Stomach (tissue), 8 donors: ENCODE measurements at regions not wholly inside any gene's neighbourhood (a gene's known extent, or its start where the extent isn't known, plus 50 kb on each side); places are given as distances from the start of the nearest gene placed in this dataset.

Experiments used
- DNase-seq, 2 donors: peaks; one replicate each; pipeline versions ENCODE4 v3.0.0 to v3.0.0-alpha.2; 2013 to 2019
- H3K27ac ChIP-seq, 5 donors: fragments of 200-600 bp in 4 of 5; sonication (generic) in 4 of 5; one replicate each; pipeline ENCODE4 v1.5.1; 2013 to 2019; ENCODE audit warnings: mild to moderate bottlenecking in 1 of 5, moderate library complexity in 1 of 5
- H3K27me3 ChIP-seq, 3 donors: fragments of 200-600 bp; sonication (generic); one replicate each; pipeline ENCODE4 v1.5.1; 2017 to 2019; ENCODE audit warnings: mixed run types in 1 of 3
- H3K36me3 ChIP-seq, 4 donors: fragments of 200-600 bp; sonication (generic); 1 replicate in 3 of 4; 2 replicates in 1 of 4; pipeline ENCODE4 v1.5.1; 2016 to 2019
- H3K4me1 ChIP-seq, 4 donors: fragments of 200-600 bp; sonication (generic); one replicate each; pipeline ENCODE4 v1.5.1; 2016 to 2019
- H3K4me3 ChIP-seq, 4 donors: fragments of 200-600 bp; sonication (generic) in 3 of 4; one replicate each; pipeline ENCODE4 v1.5.1; 2016 to 2019; ENCODE audit warnings: mild to moderate bottlenecking in 1 of 4
- H3K9me3 ChIP-seq, 4 donors: fragments of 200-600 bp; sonication (generic); one replicate each; pipeline ENCODE4 v1.5.1; 2016 to 2019
- EP300 ChIP-seq: sonication (generic); formaldehyde crosslinking; IDR thresholded peaks from one replicate; pipeline ENCODE4 v1.6.1; 2017; ENCODE audit warnings: antibody characterized with exemption
- POLR2A ChIP-seq, 4 donors: fragments of 450-650 bp; IDR thresholded peaks; one replicate each; pipeline ENCODE4 v1.6.1; 2016; ENCODE audit warnings: antibody characterized with exemption in 4 of 4, control low read depth in 2 of 4, mild to moderate bottlenecking in 1 of 4, moderate library complexity in 1 of 4
- POLR2AphosphoS5 ChIP-seq, 3 donors: sonication (generic); formaldehyde crosslinking; IDR thresholded peaks; one replicate each; pipeline ENCODE4 v1.6.1; 2016; ENCODE audit warnings: antibody characterized with exemption in 3 of 3
- WGBS, 5 donors: extraction: QIAGEN DNeasy Blood & Tissue Kit in 3 of 5; methylation state at CpG; one replicate each; pipeline versions ENCODE4 v1.1.5 to v1.1.7; 2013 to 2018; 5-methylcytosine and 5-hydroxymethylcytosine counted together
- intact Hi-C: fragments of 100-400 bp; cut with DNase I; formaldehyde crosslinking; loops from one replicate; pipeline ENCODE4 v1.15.1; 2023; ENCODE audit warnings: low total_unique reads
- TF ChIP-seq, protein P1 (sequence below), 7 experiments: fragments of 450-650 bp in 4 of 7; fragments of 200-600 bp in 3 of 7; sonication (generic) in 3 of 7; IDR thresholded peaks; one replicate each; pipeline ENCODE4 v1.5.1; 2016 to 2019; ENCODE audit warnings: antibody characterized with exemption in 7 of 7, control low read depth in 2 of 7, mild to moderate bottlenecking in 1 of 7
- donor health status: healthy with polysubstance abuse.
- donor health status: Bipolar disorder and iron deficiency.
- donor health status: healthy.

DNA sequence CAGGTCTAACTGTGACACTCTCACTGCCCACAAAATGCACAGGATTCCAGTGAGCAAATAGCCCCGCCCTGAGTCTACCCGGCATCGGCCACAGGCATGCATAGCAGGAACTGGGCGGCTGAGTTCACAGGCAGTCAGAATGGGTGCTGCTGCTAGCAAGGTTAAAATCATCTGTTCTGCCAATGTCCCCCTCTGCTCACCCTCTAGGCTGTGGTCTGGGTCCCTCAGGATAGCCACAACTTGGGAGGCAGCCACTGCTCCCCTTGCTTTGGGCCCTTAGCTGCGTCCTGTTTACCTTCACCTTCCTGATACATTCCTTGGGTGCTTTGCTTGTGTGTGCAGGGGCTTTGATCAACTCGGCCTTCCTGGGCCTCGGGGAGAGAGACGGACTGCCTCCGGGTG, 232.9 kb upstream of the RGMA start:
- no peaks in the 10 kb centered on the region for H3K36me3 ChIP-seq
- peak; percentile 59 to 74 for DNase-seq
- WGBS, 5 donors = 31 to 54% (median 45%) methylated on average over 9 of the region's 9 CpGs
- no peaks in the 10 kb centered on the region for H3K9me3 ChIP-seq
- H3K27me3 ChIP-seq = no peaks in the 10 kb centered on the region
- no peak overlapping the region for H3K4me3 ChIP-seq
- intact Hi-C loops = no loop called here
- H3K27ac ChIP-seq = no peak overlapping the region
- no peaks in the 10 kb centered on the region for H3K4me1 ChIP-seq
- no peak for TF ChIP-seq POLR2A (IDR thresholded peaks at IDR 0.05)
- TF ChIP-seq, protein P1, sequence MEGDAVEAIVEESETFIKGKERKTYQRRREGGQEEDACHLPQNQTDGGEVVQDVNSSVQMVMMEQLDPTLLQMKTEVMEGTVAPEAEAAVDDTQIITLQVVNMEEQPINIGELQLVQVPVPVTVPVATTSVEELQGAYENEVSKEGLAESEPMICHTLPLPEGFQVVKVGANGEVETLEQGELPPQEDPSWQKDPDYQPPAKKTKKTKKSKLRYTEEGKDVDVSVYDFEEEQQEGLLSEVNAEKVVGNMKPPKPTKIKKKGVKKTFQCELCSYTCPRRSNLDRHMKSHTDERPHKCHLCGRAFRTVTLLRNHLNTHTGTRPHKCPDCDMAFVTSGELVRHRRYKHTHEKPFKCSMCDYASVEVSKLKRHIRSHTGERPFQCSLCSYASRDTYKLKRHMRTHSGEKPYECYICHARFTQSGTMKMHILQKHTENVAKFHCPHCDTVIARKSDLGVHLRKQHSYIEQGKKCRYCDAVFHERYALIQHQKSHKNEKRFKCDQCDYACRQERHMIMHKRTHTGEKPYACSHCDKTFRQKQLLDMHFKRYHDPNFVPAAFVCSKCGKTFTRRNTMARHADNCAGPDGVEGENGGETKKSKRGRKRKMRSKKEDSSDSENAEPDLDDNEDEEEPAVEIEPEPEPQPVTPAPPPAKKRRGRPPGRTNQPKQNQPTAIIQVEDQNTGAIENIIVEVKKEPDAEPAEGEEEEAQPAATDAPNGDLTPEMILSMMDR (IDR thresholded peaks at IDR 0.05) = no peak
- no peak for TF ChIP-seq EP300
- TF ChIP-seq POLR2AphosphoS5 (IDR thresholded peaks at IDR 0.05) = no peak

DNA sequence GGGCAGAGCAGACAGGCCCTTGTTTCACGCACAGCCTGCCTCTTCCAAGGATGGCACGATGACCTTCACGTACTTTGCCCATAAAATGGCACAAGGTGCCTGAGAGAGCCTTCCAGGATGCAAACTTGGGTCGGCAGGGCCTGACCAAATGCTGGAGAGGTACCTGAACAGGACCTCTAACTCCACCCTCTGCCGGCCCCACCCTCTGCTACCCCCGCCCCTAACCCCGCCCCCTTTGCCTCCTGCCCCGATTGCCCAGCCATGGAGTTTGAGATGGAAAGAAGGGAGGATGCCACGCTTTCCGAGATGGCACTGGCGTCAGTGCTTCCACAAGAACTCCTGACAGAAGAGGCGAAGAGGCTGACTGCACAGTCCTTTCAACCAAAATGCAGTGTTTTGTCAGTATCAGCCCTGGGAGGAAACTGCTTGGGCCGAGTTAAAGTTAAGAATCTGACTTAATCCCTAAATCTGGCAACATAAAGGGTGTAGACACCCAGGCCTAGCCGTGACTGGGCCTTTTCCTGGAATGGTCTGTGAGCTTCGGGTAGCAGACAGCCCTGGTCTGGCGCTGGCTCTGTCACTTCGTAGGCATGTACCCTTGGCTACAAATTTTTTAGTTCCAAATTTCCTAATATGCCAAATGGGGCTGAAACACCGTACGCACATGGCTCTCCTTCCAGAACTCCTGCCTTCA, 230.3 kb upstream of the RGMA start:
- TF ChIP-seq EP300 (no peak), POLR2AphosphoS5 (IDR thresholded peaks at IDR 0.05) (no peak), POLR2A (IDR thresholded peaks at IDR 0.05) (no peak)
- no peaks in the 10 kb centered on the region for H3K9me3 ChIP-seq
- no peak overlapping the region for H3K4me3 ChIP-seq
- H3K27me3 ChIP-seq = no peaks in the 10 kb centered on the region
- no peaks in the 10 kb centered on the region for H3K36me3 ChIP-seq
- no peak overlapping the region for H3K27ac ChIP-seq
- no peak for DNase-seq
- no peaks in the 10 kb centered on the region for H3K4me1 ChIP-seq
- WGBS, 5 donors = 86 to 91% (median 89%) methylated on average over 19 of the region's 19 CpGs
- intact Hi-C loops = no loop called here

DNA sequence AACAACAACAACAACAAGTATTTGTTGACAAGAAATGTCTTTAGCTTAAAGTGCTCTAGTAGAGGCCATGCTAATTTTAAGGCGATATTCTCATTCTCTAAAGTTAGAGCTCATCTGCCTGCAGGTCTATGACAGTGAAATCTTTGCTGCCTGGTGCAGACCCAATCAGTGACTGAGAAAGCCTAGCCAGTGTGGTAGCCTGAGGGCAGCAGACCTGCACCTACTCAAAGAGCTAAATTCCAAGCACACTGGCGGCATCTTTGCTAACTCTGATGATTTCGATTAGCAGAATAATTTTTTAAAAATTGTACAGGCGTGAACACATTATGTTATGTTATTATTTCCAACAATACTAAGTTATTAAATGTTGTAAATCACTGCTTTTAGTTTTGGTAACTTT, 228.8 kb upstream of the RGMA start:
- TF ChIP-seq, protein P1 (IDR thresholded peaks at IDR 0.05) = no peak
- TF ChIP-seq EP300 (no peak), POLR2AphosphoS5 (IDR thresholded peaks at IDR 0.05) (no peak)
- Histone ChIP-seq H3K9me3 (no peaks in the 10 kb centered on the region), H3K4me1 (no peaks in the 10 kb centered on the region), H3K27ac (no peak overlapping the region), H3K36me3 (no peaks in the 10 kb centered on the region), H3K27me3 (no peaks in the 10 kb centered on the region), H3K4me3 (no peak overlapping the region)
- no peak for DNase-seq
- WGBS, 5 donors = 76 to 97% (median 95%) methylated on average over 4 of the region's 4 CpGs
- intact Hi-C loops = no loop called here

DNA sequence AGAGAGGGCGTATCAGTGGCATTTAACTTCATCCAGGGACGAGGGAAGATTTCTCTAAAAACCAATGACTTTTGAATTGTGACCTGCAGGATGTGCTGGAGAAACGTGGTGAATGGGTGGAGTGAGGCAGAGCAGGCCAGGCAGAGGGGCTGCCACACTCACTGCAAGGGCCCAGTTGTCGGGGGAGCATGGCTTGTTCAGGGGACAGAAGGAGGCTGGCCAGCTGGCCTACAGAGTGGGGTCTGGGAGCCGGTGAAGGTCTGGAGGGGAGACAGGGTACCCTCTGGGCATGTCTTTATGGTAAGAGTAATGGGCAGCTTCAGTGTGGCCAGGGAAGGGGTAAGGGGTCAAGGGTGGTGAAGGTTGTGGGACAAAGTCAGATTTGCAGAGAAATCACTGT, 225.2 kb upstream of the RGMA start:
- Histone ChIP-seq H3K36me3 (no peaks in the 10 kb centered on the region), H3K4me1 (peaks cover 0 to 4% (median 0%) of the 10 kb centered on the region in 4 donors), H3K4me3 (no peak overlapping the region), H3K27me3 (no peaks in the 10 kb centered on the region), H3K27ac (no peak overlapping the region), H3K9me3 (no peaks in the 10 kb centered on the region)
- DNase-seq = no peak
- WGBS, 5 donors = 85 to 92% (median 88%) methylated on average over 5 of the region's 5 CpGs
- intact Hi-C loops = no loop called here
- no peak for TF ChIP-seq EP300
- TF ChIP-seq, protein P1 (IDR thresholded peaks at IDR 0.05) = no peak
- no peak for TF ChIP-seq POLR2AphosphoS5 (IDR thresholded peaks at IDR 0.05)
- TF ChIP-seq POLR2A (IDR thresholded peaks at IDR 0.05) = no peak

DNA sequence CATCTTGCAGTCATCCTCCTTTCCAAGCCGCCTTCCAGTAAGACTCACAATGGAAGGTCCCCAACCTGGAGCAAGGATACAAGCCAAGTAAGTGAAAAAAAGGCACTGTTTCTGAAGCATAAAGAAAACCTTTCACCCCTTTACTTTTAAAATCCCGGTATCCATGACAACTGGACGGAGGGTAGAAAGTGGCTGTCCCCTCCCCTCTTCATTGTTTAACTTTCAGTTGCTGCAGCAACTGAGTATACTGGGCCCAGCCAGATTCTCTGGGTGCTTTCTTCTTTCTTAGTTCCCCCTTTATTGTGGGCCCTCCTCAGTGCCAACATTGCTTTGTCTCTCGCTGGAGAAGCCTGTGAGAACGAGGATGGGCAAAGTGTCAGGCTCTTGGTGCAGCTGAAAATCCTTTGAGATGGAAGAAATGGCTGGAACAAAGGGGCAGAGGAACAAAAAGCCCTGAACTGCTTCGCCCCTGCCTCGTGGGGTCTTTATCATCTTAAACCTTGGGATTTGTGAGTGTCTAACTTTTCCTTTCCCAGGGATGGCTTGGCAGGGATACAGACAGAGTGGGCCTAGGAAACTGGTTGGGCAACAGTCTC, 224.0 kb upstream of the RGMA start:
- Histone ChIP-seq H3K36me3 (no peaks in the 10 kb centered on the region), H3K9me3 (no peaks in the 10 kb centered on the region), H3K27ac (no peak overlapping the region), H3K4me3 (no peak overlapping the region), H3K27me3 (no peaks in the 10 kb centered on the region), H3K4me1 (peaks cover 0 to 4% (median 0%) of the 10 kb centered on the region in 4 donors)
- DNase-seq = peak in 1 of 2 donors; percentile 56
- TF ChIP-seq POLR2A (IDR thresholded peaks at IDR 0.05) = no peak
- TF ChIP-seq, protein P1 (IDR thresholded peaks at IDR 0.05) = no peak
- no peak for TF ChIP-seq POLR2AphosphoS5 (IDR thresholded peaks at IDR 0.05)
- no peak for TF ChIP-seq EP300
- WGBS, 5 donors = 56 to 65% (median 62%) methylated on average over 7 of the region's 7 CpGs
- intact Hi-C loops = no loop called here
